Astrocyte (in vitro differentiated cells and primary cell): ENCODE measurements at regions not wholly inside any gene's neighbourhood (a gene's known extent, or its start where the extent isn't known, plus 50 kb on each side); places are given as distances from the start of the nearest gene placed in this dataset.

Source experiments
- DNase-seq: peaks from one replicate; pipeline ENCODE4 v3.0.0-alpha.2; 2010; ENCODE audit warnings: low read depth
- FAIRE-seq: peaks from 2 replicates; lab custom pipeline; 2011; peaks lifted over from hg19 to GRCh38; lab: Jason Lieb, UNC
- H2AFZ ChIP-seq: 2 replicates; pipeline ENCODE4 v1.6.0; 2012; ENCODE audit warnings: low read depth, low read length, inconsistent platforms
- H3K27ac ChIP-seq: 2 replicates; pipeline ENCODE4 v1.5.1; 2011; ENCODE audit warnings: low read depth, low read length, inconsistent platforms
- H3K27me3 ChIP-seq: 2 replicates; pipeline ENCODE4 v1.6.0; 2011; ENCODE audit warnings: low read length, inconsistent platforms; ENCODE audit not compliant: insufficient read depth
- H3K36me3 ChIP-seq: 2 replicates; pipeline ENCODE4 v1.5.1; 2011; ENCODE audit warnings: low read length, inconsistent platforms; ENCODE audit not compliant: insufficient read depth
- H3K4me1 ChIP-seq: 2 replicates; pipeline ENCODE4 v1.5.1; 2011; ENCODE audit warnings: low read length, inconsistent platforms; ENCODE audit not compliant: insufficient read depth
- H3K4me2 ChIP-seq: 2 replicates; pipeline ENCODE4 v1.6.0; 2012; ENCODE audit warnings: low read length, inconsistent platforms
- H3K4me3 ChIP-seq: 2 replicates; pipeline ENCODE4 v1.5.1; 2011; ENCODE audit warnings: low read depth, mild to moderate bottlenecking, low read length, inconsistent platforms; ENCODE audit not compliant: insufficient read depth
- H3K79me2 ChIP-seq: 2 replicates; pipeline ENCODE4 v1.6.0; 2012; ENCODE audit warnings: mild to moderate bottlenecking, low read length, inconsistent platforms; ENCODE audit not compliant: insufficient read depth
- H3K9ac ChIP-seq: 2 replicates; pipeline ENCODE4 v1.6.0; 2012; ENCODE audit warnings: mild to moderate bottlenecking, low read length, inconsistent platforms
- H3K9me3 ChIP-seq: 2 replicates; pipeline ENCODE4 v1.5.1; 2012; ENCODE audit warnings: low read depth, mild to moderate bottlenecking, low read length, inconsistent platforms; ENCODE audit not compliant: insufficient read depth
- H4K20me1 ChIP-seq: 2 replicates; pipeline ENCODE4 v1.6.0; 2012; ENCODE audit warnings: low read length, inconsistent platforms; ENCODE audit not compliant: insufficient read depth
- H3K27ac Mint-ChIP-seq: one replicate; pipeline ENCODE4 v1.8.0; 2021; ENCODE audit warnings: mild to moderate bottlenecking, mixed read lengths; ENCODE audit not compliant: unreplicated experiment
- H3K27me3 Mint-ChIP-seq: one replicate; pipeline ENCODE4 v1.8.0; 2021; ENCODE audit warnings: low read depth, mixed read lengths; ENCODE audit not compliant: unreplicated experiment
- H3K36me3 Mint-ChIP-seq: one replicate; pipeline ENCODE4 v1.8.0; 2021; ENCODE audit warnings: low read depth, mixed read lengths; ENCODE audit not compliant: unreplicated experiment
- H3K4me1 Mint-ChIP-seq: one replicate; pipeline ENCODE4 v1.8.0; 2021; ENCODE audit warnings: low read depth, mixed read lengths; ENCODE audit not compliant: unreplicated experiment
- H3K4me3 Mint-ChIP-seq: one replicate; pipeline ENCODE4 v1.8.0; 2021; ENCODE audit warnings: mild to moderate bottlenecking, moderate library complexity, mixed read lengths; ENCODE audit not compliant: unreplicated experiment
- H3K9me3 Mint-ChIP-seq: one replicate; pipeline ENCODE4 v1.8.0; 2021; ENCODE audit warnings: mild to moderate bottlenecking, mixed read lengths; ENCODE audit not compliant: unreplicated experiment
- EZH2 ChIP-seq: IDR thresholded peaks from 2 replicates; pipeline ENCODE4 v1.6.1; 2012; ENCODE audit warnings: mild to moderate bottlenecking, low read length, inconsistent platforms; ENCODE audit not compliant: insufficient read depth
- TF ChIP-seq, protein P1 (sequence below): IDR thresholded peaks from 2 replicates; pipeline ENCODE4 v1.5.1; 2011; ENCODE audit warnings: low read depth, mild to moderate bottlenecking, inconsistent platforms, low read length, moderate library complexity; ENCODE audit not compliant: insufficient read depth

DNA sequence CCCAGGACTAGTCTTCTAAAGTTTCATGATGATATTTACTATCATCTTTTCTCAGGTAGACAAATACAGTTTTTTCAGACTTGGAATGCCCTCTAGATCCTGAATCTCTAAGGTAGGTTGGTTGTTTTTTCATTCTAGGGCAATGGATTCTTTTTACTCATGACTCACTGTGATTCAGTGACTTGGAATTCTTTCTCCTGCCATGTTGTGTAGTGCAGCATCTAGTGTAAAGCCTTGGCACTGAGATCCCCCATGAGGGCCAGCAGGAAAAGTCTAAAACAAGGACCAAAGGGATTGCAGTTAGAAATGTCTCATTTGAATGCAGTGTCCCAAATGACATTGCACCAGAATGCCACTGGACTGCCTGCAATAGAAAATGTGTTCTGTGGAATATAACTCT, 430.4 kb downstream of the NEBL start:
- Histone ChIP-seq H2AFZ (no peak overlapping the region), H3K27me3 (no peaks in the 10 kb centered on the region), H3K9ac (no peak overlapping the region), H3K79me2 (no peaks in the 10 kb centered on the region), H4K20me1 (no peaks in the 10 kb centered on the region), H3K9me3 (no peaks in the 10 kb centered on the region), H3K36me3 (no peaks in the 10 kb centered on the region), H3K4me2 (no peak overlapping the region), H3K4me1 (no peaks in the 10 kb centered on the region), H3K4me3 (no peak overlapping the region), H3K27ac (no peak overlapping the region)
- Mint-ChIP-seq H3K4me1 (peaks cover 8% of the 10 kb centered on the region), H3K27ac (peak overlapping the region; percentile 13), H3K4me3 (no peak overlapping the region), H3K27me3 (no peaks in the 10 kb centered on the region), H3K36me3 (no peaks in the 10 kb centered on the region), H3K9me3 (peaks cover 26% of the 10 kb centered on the region)
- TF ChIP-seq, protein P1, sequence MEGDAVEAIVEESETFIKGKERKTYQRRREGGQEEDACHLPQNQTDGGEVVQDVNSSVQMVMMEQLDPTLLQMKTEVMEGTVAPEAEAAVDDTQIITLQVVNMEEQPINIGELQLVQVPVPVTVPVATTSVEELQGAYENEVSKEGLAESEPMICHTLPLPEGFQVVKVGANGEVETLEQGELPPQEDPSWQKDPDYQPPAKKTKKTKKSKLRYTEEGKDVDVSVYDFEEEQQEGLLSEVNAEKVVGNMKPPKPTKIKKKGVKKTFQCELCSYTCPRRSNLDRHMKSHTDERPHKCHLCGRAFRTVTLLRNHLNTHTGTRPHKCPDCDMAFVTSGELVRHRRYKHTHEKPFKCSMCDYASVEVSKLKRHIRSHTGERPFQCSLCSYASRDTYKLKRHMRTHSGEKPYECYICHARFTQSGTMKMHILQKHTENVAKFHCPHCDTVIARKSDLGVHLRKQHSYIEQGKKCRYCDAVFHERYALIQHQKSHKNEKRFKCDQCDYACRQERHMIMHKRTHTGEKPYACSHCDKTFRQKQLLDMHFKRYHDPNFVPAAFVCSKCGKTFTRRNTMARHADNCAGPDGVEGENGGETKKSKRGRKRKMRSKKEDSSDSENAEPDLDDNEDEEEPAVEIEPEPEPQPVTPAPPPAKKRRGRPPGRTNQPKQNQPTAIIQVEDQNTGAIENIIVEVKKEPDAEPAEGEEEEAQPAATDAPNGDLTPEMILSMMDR, result no peak
- TF ChIP-seq EZH2, result no peak
- FAIRE-seq (no peak), DNase-seq (peak; percentile 61)

DNA sequence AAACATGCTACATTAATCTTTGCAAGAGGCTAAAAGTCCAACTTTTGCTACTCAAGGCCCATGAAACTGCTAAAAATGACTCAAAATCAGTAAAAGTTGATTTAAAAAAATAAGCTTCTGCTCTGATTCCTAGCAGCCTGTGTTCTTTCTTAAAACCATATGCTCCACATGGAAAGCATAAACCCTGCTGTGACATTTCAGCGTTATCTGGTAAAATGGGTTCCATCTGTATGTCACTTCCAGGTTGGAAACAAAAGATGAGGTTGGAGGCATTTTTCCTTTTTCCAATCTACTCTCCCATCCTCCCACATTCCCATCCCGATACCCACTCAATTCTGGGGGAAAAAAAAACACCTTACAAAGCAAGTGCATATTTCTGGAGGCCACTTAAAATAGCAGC, 439.5 kb downstream of the NEBL start:
- peaks cover 2% of the 10 kb centered on the region for H3K36me3 Mint-ChIP-seq
- DNase-seq, result no peak
- no peaks in the 10 kb centered on the region for H3K4me1 Mint-ChIP-seq
- peaks cover 6% of the 10 kb centered on the region for H3K9me3 Mint-ChIP-seq
- H3K27me3 Mint-ChIP-seq, result no peaks in the 10 kb centered on the region
- Histone ChIP-seq H2AFZ (no peak overlapping the region), H3K27me3 (no peaks in the 10 kb centered on the region), H3K27ac (no peak overlapping the region), H3K4me3 (no peak overlapping the region), H3K36me3 (no peaks in the 10 kb centered on the region), H3K9ac (no peak overlapping the region), H3K4me2 (no peak overlapping the region), H3K9me3 (no peaks in the 10 kb centered on the region), H3K4me1 (no peaks in the 10 kb centered on the region), H4K20me1 (no peaks in the 10 kb centered on the region), H3K79me2 (no peaks in the 10 kb centered on the region)
- H3K4me3 Mint-ChIP-seq, result no peak overlapping the region
- no peak for FAIRE-seq
- TF ChIP-seq, protein P1, result no peak
- TF ChIP-seq EZH2, result no peak
- H3K27ac Mint-ChIP-seq, result no peak overlapping the region

DNA sequence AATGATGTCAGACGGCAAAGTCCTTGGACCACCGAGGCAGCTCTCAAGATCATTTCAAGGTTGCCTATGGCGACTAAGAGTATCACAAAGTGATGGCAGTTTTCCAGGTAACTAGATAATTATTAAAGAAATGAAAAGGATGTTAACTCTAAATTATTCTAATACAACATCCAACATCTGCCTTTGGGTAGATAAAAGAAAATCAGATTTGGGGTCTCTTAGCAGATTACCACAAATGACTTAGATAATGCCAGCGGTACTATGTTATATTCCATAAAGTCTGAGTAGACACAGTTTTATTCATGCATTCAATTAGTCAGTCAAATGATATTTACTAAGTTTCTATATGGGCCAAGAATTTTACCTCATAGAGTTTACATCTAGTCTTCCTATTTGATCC, 441.3 kb downstream of the NEBL start:
- no peaks in the 10 kb centered on the region for H3K79me2 ChIP-seq
- no peak overlapping the region for H3K4me3 ChIP-seq
- Mint-ChIP-seq H3K9me3 (peaks cover 4% of the 10 kb centered on the region), H3K27ac (no peak overlapping the region), H3K36me3 (no peaks in the 10 kb centered on the region), H3K4me1 (no peaks in the 10 kb centered on the region), H3K4me3 (no peak overlapping the region), H3K27me3 (no peaks in the 10 kb centered on the region)
- no peak overlapping the region for H3K9ac ChIP-seq
- no peak overlapping the region for H2AFZ ChIP-seq
- no peaks in the 10 kb centered on the region for H3K9me3 ChIP-seq
- FAIRE-seq (no peak), DNase-seq (no peak)
- no peaks in the 10 kb centered on the region for H3K36me3 ChIP-seq
- no peak overlapping the region for H3K27ac ChIP-seq
- no peak overlapping the region for H3K4me2 ChIP-seq
- H4K20me1 ChIP-seq, result no peaks in the 10 kb centered on the region
- no peaks in the 10 kb centered on the region for H3K4me1 ChIP-seq
- H3K27me3 ChIP-seq, result no peaks in the 10 kb centered on the region
- TF ChIP-seq, protein P1, result no peak
- no peak for TF ChIP-seq EZH2
